ENCODE measurements at regions not wholly inside any gene's neighbourhood (a gene's known extent, or its start where the extent isn't known, plus 50 kb on each side); places are given as distances from the start of the nearest gene placed in this dataset.

GRCh38 chr17:74078363-74078941 lies 125.0 kb upstream of the RPL38 start:
- intact Hi-C loops (cut with DNase I): no loop called here
- DNase-seq: no peak
- no peak overlapping the region for H3K27ac ChIP-seq
- no peak for ATAC-seq
- TF ChIP-seq CTCF (IDR thresholded peaks at IDR 0.05): no peak
- no peaks in the 10 kb centered on the region for H3K4me1 ChIP-seq
- H3K4me3 ChIP-seq: no peak overlapping the region
- peaks cover 6% of the 10 kb centered on the region for H3K9me3 ChIP-seq
- H3K27me3 ChIP-seq (ENCODE audit: low read depth): peaks cover 19% of the 10 kb centered on the region
- no peaks in the 10 kb centered on the region for H3K36me3 ChIP-seq

GRCh38 chr17:74079537-74080300 lies 123.8 kb upstream of the RPL38 start:
- Histone ChIP-seq H3K4me3 (no peak overlapping the region), H3K27ac (no peak overlapping the region), H3K9me3 (no peaks in the 10 kb centered on the region), H3K36me3 (no peaks in the 10 kb centered on the region), H3K27me3 (ENCODE audit: low read depth) (peaks cover 19% of the 10 kb centered on the region), H3K4me1 (no peaks in the 10 kb centered on the region)
- DNase-seq (no peak), ATAC-seq (no peak)
- TF ChIP-seq CTCF (IDR thresholded peaks at IDR 0.05): no peak
- intact Hi-C loops (cut with DNase I): no loop called here

- TF ChIP-seq CTCF (IDR thresholded peaks at IDR 0.05): no peak
- no peaks in the 10 kb centered on the region for H3K9me3 ChIP-seq
- no peaks in the 10 kb centered on the region for H3K36me3 ChIP-seq
- ATAC-seq: no peak
- peaks cover 19% of the 10 kb centered on the region for H3K27me3 ChIP-seq (ENCODE audit: low read depth)
- H3K4me1 ChIP-seq: no peaks in the 10 kb centered on the region
- no peak overlapping the region for H3K4me3 ChIP-seq
- H3K27ac ChIP-seq: no peak overlapping the region
- intact Hi-C loops (cut with DNase I): no loop called here
- no peak for DNase-seq
These were observed 122.6 kb upstream of the RPL38 start for GRCh38 chr17:74080656-74081582.

- H3K4me3 ChIP-seq: no peak overlapping the region
- no peaks in the 10 kb centered on the region for H3K36me3 ChIP-seq
- ATAC-seq (no peak), DNase-seq (no peak)
- intact Hi-C loops (cut with DNase I): no loop called here
- no peaks in the 10 kb centered on the region for H3K9me3 ChIP-seq
- H3K27me3 ChIP-seq (ENCODE audit: low read depth): peaks cover 19% of the 10 kb centered on the region
- TF ChIP-seq CTCF (IDR thresholded peaks at IDR 0.05): no peak
- no peak overlapping the region for H3K27ac ChIP-seq
- H3K4me1 ChIP-seq: no peaks in the 10 kb centered on the region
These were observed 120.6 kb upstream of the RPL38 start for GRCh38 chr17:74082886-74083285.

- Histone ChIP-seq H3K9me3 (no peaks in the 10 kb centered on the region), H3K27me3 (ENCODE audit: low read depth) (peaks cover 19% of the 10 kb centered on the region), H3K4me3 (no peak overlapping the region), H3K27ac (no peak overlapping the region), H3K36me3 (no peaks in the 10 kb centered on the region), H3K4me1 (no peaks in the 10 kb centered on the region)
- TF ChIP-seq CTCF (IDR thresholded peaks at IDR 0.05): no peak
- ATAC-seq (no peak), DNase-seq (no peak)
- intact Hi-C loops (cut with DNase I): no loop called here
These were observed 120.2 kb upstream of the RPL38 start for GRCh38 chr17:74083321-74083720.
